BJ (cell line): ENCODE measurements at regions not wholly inside any gene's neighbourhood (a gene's known extent, or its start where the extent isn't known, plus 50 kb on each side); places are given as distances from the start of the nearest gene placed in this dataset.

Experiments used
- CTCF ChIA-PET: fragments of 350-600 bp; formaldehyde crosslinking; extraction: SDS; loops from one replicate; lab custom pipeline; 2021; ENCODE audit warnings: antibody characterized with exemption, inconsistent platforms; lab: Yijun Ruan, JAX
- POLR2A ChIA-PET: fragments of 300-600 bp; sonication (Branson Sonifier 250); formaldehyde crosslinking; extraction: SDS; loops from one replicate; lab custom pipeline; 2021; ENCODE audit warnings: antibody characterized with exemption; lab: Charles Lee
- DNase-seq: peaks from one replicate; pipeline ENCODE4 v3.0.0-alpha.2; 2011; ENCODE audit warnings: low read depth
- H3K27me3 ChIP-seq: 2 replicates; pipeline ENCODE4 v1.6.0; 2011; ENCODE audit warnings: low read length; ENCODE audit not compliant: control insufficient read depth, insufficient read depth
- H3K36me3 ChIP-seq: 2 replicates; pipeline ENCODE4 v1.5.1; 2011; ENCODE audit warnings: low read length; ENCODE audit not compliant: control insufficient read depth, insufficient read depth
- H3K4me3 ChIP-seq: 2 replicates; pipeline ENCODE4 v1.5.1; 2011; ENCODE audit warnings: low read depth, mild to moderate bottlenecking, control low read depth, low read length
- TF ChIP-seq, protein P1 (sequence below): IDR thresholded peaks from 2 replicates; pipeline ENCODE4 v1.5.1; 2011; ENCODE audit warnings: low read depth, mild to moderate bottlenecking, control low read depth, inconsistent platforms, low read length, moderate library complexity; ENCODE audit not compliant: insufficient read depth

DNA sequence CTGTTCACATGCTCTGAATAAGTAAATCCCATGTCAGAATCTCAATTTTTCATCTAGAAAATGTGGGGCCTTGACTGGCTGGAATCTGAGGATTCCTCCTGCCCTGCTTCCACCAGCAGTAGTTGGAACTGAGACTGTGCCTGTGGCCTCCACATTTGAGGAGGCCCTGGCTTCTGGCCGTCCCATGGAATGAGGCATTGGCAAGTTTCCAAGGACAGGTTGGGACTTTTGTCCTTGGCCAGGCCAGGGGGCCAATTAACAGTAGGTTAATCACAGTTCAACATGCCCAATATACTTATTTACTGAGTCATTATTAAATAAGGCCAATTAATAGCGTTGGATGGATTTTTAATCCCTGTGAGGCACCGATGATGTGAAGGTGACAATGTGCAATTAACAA, 50.2 kb upstream of the GABRE start:
- ChIA-PET CTCF (no interaction called here), POLR2A (no interaction called here)
- no peak for DNase-seq
- no peaks in the 10 kb centered on the region for H3K27me3 ChIP-seq
- TF ChIP-seq, protein P1, sequence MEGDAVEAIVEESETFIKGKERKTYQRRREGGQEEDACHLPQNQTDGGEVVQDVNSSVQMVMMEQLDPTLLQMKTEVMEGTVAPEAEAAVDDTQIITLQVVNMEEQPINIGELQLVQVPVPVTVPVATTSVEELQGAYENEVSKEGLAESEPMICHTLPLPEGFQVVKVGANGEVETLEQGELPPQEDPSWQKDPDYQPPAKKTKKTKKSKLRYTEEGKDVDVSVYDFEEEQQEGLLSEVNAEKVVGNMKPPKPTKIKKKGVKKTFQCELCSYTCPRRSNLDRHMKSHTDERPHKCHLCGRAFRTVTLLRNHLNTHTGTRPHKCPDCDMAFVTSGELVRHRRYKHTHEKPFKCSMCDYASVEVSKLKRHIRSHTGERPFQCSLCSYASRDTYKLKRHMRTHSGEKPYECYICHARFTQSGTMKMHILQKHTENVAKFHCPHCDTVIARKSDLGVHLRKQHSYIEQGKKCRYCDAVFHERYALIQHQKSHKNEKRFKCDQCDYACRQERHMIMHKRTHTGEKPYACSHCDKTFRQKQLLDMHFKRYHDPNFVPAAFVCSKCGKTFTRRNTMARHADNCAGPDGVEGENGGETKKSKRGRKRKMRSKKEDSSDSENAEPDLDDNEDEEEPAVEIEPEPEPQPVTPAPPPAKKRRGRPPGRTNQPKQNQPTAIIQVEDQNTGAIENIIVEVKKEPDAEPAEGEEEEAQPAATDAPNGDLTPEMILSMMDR: no peak
- no peaks in the 10 kb centered on the region for H3K36me3 ChIP-seq
- H3K4me3 ChIP-seq: no peak overlapping the region
